Testis (tissue), 2 donors: ENCODE measurements at regions not wholly inside any gene's neighbourhood (a gene's known extent, or its start where the extent isn't known, plus 50 kb on each side); places are given as distances from the start of the nearest gene placed in this dataset.

Experiments
- DNase-seq: peaks from one replicate; pipeline ENCODE4 v3.0.0-alpha.2; 2019
- H3K27ac ChIP-seq, 2 donors: fragments of 200-600 bp; sonication (generic); one replicate each; pipeline ENCODE4 v1.5.1; 2019
- H3K27me3 ChIP-seq: fragments of 200-600 bp; sonication (generic); one replicate; pipeline ENCODE4 v1.5.1; 2019
- H3K36me3 ChIP-seq: fragments of 200-600 bp; sonication (generic); one replicate; pipeline ENCODE4 v1.5.1; 2017; ENCODE audit warnings: low read depth; ENCODE audit errors: missing control alignments
- H3K4me1 ChIP-seq: fragments of 200-600 bp; sonication (generic); one replicate; pipeline ENCODE4 v1.5.1; 2019
- H3K4me3 ChIP-seq, 2 donors: fragments of 200-600 bp; sonication (generic); one replicate each; pipeline ENCODE4 v1.5.1; 2017 to 2019
- H3K9me3 ChIP-seq: fragments of 200-600 bp; sonication (generic); one replicate; pipeline ENCODE4 v1.5.1; 2017
- CTCF ChIP-seq, 3 experiments: fragments of 450-650 bp in 2 of 3; fragments of 200-600 bp in 1 of 3; sonication (generic) in 1 of 3; IDR thresholded peaks; one replicate each; pipeline ENCODE4 v1.5.1; 2016 to 2019; ENCODE audit warnings: antibody characterized with exemption in 3 of 3, mild to moderate bottlenecking in 2 of 3, moderate library complexity in 1 of 3
- POLR2A ChIP-seq: fragments of 450-650 bp; IDR thresholded peaks from one replicate; pipeline ENCODE4 v1.6.1; 2017; ENCODE audit warnings: antibody characterized with exemption, mild to moderate bottlenecking, moderate library complexity
- WGBS, 2 donors: methylation state at CpG; one replicate each; pipeline ENCODE4 v1.1.5; 2018; 5-methylcytosine and 5-hydroxymethylcytosine counted together
- intact Hi-C: fragments of 100-400 bp; cut with DNase I; formaldehyde crosslinking; loops from one replicate; pipeline ENCODE4 v1.15.1; 2023; ENCODE audit warnings: low total_unique reads

GRCh38 chr10:6964543-6964942 lies 384.5 kb upstream of the PRKCQ start:
- Histone ChIP-seq H3K4me3 (no peak overlapping the region), H3K36me3 (no peaks in the 10 kb centered on the region), H3K4me1 (no peaks in the 10 kb centered on the region), H3K9me3 (no peaks in the 10 kb centered on the region), H3K27me3 (no peaks in the 10 kb centered on the region), H3K27ac (no peak overlapping the region)
- no peak for DNase-seq
- intact Hi-C loops = no loop called here
- 63 to 80% methylated on average over 4 of the region's 4 CpGs for WGBS, 2 donors
- TF ChIP-seq CTCF (IDR thresholded peaks at IDR 0.05) (no peak), POLR2A (no peak)

- no peak overlapping the region for H3K4me3 ChIP-seq
- no peaks in the 10 kb centered on the region for H3K9me3 ChIP-seq
- H3K36me3 ChIP-seq = no peaks in the 10 kb centered on the region
- WGBS, 2 donors = 63 to 77% methylated on average over 2 to 6 of the region's 6 CpGs
- TF ChIP-seq CTCF (IDR thresholded peaks at IDR 0.05) (no peak), POLR2A (no peak)
- no peaks in the 10 kb centered on the region for H3K27me3 ChIP-seq
- DNase-seq = no peak
- H3K4me1 ChIP-seq = no peaks in the 10 kb centered on the region
- intact Hi-C loops = no loop called here
- H3K27ac ChIP-seq = no peak overlapping the region
These were observed 382.5 kb upstream of the PRKCQ start for GRCh38 chr10:6962576-6962975.

GRCh38 chr10:6958711-6959110 lies 378.6 kb upstream of the PRKCQ start:
- Histone ChIP-seq H3K4me1 (no peaks in the 10 kb centered on the region), H3K27ac (no peak overlapping the region), H3K9me3 (no peaks in the 10 kb centered on the region), H3K27me3 (no peaks in the 10 kb centered on the region), H3K36me3 (no peaks in the 10 kb centered on the region), H3K4me3 (no peak overlapping the region)
- no peak for TF ChIP-seq POLR2A
- no peak for TF ChIP-seq CTCF (IDR thresholded peaks at IDR 0.05)
- 88 to 89% methylated on average over 1 of the region's 1 CpG for WGBS, 2 donors
- intact Hi-C loops = no loop called here
- DNase-seq = no peak

GRCh38 chr10:6958254-6958653 lies 378.2 kb upstream of the PRKCQ start:
- no peaks in the 10 kb centered on the region for H3K4me1 ChIP-seq
- H3K4me3 ChIP-seq = no peak overlapping the region
- 17 to 18% methylated on average over 1 of the region's 1 CpG for WGBS, 2 donors
- TF ChIP-seq POLR2A = no peak
- TF ChIP-seq CTCF (IDR thresholded peaks at IDR 0.05) = no peak
- H3K9me3 ChIP-seq = no peaks in the 10 kb centered on the region
- H3K27ac ChIP-seq = no peak overlapping the region
- H3K36me3 ChIP-seq = no peaks in the 10 kb centered on the region
- intact Hi-C loops = no loop called here
- no peaks in the 10 kb centered on the region for H3K27me3 ChIP-seq
- no peak for DNase-seq

GRCh38 chr10:6957851-6958250 lies 377.8 kb upstream of the PRKCQ start:
- H3K9me3 ChIP-seq = no peaks in the 10 kb centered on the region
- H3K4me3 ChIP-seq = no peak overlapping the region
- H3K36me3 ChIP-seq = no peaks in the 10 kb centered on the region
- no peak overlapping the region for H3K27ac ChIP-seq
- no peaks in the 10 kb centered on the region for H3K4me1 ChIP-seq
- TF ChIP-seq POLR2A (no peak), CTCF (IDR thresholded peaks at IDR 0.05) (no peak)
- no peak for DNase-seq
- intact Hi-C loops = no loop called here
- WGBS, 2 donors = 64 to 81% methylated on average over 4 of the region's 4 CpGs
- H3K27me3 ChIP-seq = no peaks in the 10 kb centered on the region
